Fibroblast of peridontal ligament (primary cell): ENCODE measurements at regions not wholly inside any gene's neighbourhood (a gene's known extent, or its start where the extent isn't known, plus 50 kb on each side); places are given as distances from the start of the nearest gene placed in this dataset.
"Not testable (repeated sequence)": the region's sequence is repeated elsewhere in the genome, so short reads cannot be mapped to it uniquely, and the experiment has no call there.

Experiments used
- DNase-seq: peaks from one replicate; pipeline ENCODE4 v3.0.0-alpha.2; 2010; ENCODE audit errors: extremely low read depth

GRCh38 chr11:98307827-98308491 is 712.8 kb upstream of the CNTN5 start:
- no peak for DNase-seq

DNA sequence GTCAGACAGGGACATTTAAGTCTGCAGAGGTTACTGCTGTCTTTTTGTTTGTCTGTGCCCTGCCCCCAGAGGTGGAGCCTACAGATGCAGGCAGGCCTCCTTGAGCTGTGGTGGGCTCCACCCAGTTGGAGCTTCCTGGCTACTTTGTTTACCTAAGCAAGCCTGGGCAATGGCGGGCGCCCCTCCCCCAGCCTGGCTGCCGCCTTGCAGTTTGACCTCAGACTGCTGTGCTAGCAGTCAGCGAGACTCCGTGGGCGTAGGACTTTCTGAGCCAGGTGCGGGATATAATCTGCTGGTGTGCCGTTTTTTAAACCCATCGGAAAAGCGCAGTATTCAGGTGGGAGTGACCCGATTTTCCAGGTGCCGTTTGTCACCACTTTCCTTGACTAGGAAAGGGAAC is 690.4 kb upstream of the CNTN5 start:
- not testable (repeated sequence) for DNase-seq

DNA sequence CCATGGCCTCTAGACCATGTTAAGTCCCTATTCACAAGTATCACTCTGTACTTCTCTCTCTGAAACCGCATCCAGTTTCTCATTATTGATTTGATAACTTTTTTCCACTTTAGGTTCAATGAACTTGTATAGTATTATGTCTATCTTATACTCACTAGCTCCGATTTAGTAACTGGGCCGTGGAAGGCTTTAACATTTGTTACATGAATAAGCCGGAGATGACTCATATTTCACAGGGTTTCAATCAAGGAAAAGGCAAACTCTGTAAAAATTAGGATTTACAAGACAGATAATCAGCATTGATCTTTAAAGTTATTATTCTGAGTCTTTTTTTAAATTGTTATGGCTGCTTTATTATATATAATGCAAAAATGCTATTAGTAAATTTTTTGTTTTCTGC is 662.2 kb upstream of the CNTN5 start:
- DNase-seq: no peak

DNA sequence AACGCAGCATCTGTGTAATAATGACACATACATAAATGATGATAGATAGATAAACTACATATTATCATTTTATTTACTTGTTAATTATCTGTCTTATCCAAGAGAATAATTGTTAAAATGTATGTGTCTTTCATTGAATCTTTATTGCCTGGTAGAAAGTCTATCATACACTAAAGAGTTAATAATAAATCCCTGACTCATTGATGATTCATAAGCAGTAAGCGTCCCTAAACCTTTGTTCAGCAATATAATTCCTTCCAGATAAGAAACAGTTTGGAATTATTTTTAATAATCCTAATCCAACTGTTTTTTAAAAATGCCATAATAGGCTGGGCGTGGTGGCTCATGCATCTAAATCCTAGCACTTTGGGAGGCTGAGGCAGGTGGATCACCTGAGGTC is 655.6 kb upstream of the CNTN5 start:
- no peak for DNase-seq

GRCh38 chr11:98365941-98366340 is 654.8 kb upstream of the CNTN5 start:
- DNase-seq: no peak

GRCh38 chr11:98390391-98390790 is 630.4 kb upstream of the CNTN5 start:
- no peak for DNase-seq

DNA sequence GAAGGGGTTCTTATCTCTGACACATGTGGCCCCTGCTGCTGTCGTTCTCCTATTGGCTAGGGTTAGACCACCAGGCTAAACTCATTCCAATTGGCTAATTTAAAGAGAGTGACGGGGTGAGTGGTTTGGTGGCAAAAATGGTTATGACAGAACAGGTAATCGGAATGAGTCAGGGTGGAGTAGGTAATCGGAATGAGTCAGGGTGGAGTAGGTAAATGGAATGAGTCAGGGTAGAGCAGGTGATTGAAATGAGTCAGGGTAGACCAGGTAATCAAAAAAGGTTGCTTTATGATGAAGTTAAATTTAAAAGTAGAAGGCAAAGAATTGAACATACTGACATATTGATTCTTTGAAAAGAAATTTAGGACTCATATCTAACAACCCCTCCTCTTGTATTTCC is 626.2 kb upstream of the CNTN5 start:
- not testable (repeated sequence) for DNase-seq

DNA sequence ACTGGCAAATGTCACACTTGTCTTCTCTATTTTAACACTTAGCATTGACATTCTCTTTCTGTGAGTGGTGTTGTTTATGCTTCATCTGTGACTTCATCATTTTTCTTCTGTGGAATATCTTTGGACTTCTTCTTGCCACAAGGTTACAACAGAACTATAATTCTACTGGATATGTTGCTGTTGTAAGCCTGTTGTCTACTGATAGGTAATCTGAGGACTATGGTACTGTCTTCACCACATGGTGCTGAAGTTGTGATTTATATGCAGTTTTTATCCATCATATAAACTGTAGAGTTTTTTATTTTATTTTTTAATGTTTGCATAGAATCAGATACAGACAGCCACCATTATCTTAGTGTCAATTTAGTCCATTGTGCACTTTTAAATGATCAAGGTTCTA is 622.2 kb upstream of the CNTN5 start:
- no peak for DNase-seq

DNA sequence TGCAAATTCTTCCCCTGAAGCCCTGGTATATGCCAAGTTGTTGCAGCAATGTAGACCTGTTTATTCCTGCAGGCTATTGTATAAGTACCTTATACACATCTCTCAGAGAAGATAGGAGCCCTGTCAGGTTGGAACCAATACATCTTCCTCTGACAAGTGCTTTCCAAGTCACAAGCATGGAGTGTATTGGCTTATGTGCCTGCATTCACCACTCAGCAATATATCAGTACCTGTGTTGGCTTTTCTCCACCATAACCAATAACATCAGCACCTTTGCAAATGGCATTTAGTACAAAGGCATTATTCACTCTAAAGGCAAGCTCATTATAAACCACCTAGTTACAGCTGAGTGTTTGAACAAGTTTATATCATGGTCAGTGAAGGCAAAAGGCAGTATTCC is 611.7 kb upstream of the CNTN5 start:
- DNase-seq: no peak

- DNase-seq: no peak
These were observed 609.0 kb upstream of the CNTN5 start for GRCh38 chr11:98411777-98412176.

DNA sequence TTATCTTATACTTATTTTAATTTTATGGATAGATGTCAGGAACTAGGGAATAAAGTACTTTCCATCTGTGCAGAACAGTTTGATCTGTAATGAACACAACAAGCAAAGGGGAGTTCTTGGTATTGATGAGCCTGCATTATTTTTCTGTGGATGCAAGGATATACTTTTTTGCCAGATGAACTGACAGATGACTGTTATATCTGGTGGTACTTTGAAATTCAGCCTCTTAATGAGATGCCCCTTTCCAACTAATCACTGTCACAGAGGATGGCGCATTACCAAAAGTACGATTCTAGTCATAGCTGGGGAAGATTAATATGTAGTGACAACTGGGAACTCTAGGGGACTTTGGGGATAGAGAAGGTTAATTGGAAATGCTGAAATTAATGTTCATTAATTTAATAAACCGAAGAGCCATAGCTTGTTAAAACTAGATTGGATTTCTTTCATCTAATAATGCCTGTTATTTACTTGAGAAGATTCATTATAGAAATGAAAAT is 603.4 kb upstream of the CNTN5 start:
- DNase-seq: no peak

- DNase-seq: no peak
These were observed 596.8 kb upstream of the CNTN5 start for GRCh38 chr11:98423933-98424332.

GRCh38 chr11:98424773-98425172 is 596.0 kb upstream of the CNTN5 start:
- not testable (repeated sequence) for DNase-seq

GRCh38 chr11:98431463-98432359 is 589.0 kb upstream of the CNTN5 start:
- DNase-seq: no peak

GRCh38 chr11:98434296-98434695 is 586.5 kb upstream of the CNTN5 start:
- DNase-seq: no peak

DNA sequence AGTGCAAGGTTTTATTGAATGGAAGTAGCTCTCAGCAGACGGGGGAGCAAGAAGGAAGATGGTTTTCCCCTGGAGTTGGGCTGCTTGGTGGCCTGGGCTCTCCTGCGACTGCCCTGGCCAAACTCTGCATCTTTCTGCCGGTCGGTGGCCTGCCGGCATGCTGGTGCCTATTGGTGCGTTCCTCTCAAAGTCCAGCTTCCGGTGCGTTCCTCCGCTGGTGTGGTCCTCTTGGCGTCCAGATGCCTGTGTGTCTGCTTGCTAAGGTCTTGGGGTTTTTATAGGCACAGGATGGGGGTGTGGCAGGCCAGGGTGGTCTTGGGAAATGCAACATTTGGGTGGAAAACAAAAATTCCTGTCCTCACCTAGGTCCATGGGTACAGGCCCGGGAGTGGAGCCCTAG is 567.4 kb upstream of the CNTN5 start:
- DNase-seq: no peak

DNA sequence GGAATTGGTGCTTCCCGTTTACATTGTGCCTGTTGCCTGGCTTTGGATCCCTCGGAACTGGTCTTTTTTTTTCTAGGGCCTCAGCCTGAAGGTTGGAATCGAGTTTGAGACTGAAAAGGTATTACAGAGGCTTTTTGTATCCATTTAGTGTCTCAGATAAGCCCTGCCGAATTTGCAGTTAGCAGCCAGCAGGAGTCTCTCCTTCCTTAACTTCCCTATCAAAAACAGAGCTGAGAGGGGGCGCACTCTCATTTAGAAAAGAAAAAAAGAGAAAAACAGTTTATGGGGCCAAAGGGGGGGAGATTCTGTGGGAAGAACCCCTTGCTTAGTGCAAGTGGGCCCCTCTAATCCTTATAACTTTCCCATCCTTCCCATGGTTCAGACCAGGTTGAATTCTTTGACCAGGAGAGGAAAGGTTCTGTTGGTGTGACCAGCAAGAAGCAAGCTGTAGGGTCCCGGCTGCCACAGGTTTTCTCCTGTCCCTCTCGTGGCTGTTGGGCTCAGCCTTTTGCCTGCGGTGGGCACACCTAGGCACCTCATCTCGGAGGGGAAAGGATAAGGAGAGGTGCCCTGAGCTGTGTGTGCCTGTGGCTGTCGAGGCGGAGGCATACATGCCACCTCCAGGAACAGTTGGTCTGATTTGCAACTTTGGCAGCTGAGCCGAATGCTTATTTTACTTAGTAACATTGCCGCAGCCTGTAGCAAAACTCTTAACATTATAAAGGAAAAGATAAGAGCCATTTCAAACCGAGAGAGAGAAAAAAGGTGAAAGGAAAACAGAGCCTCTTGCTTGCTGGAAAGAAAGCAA is 565.0 kb upstream of the CNTN5 start:
- no peak for DNase-seq

DNA sequence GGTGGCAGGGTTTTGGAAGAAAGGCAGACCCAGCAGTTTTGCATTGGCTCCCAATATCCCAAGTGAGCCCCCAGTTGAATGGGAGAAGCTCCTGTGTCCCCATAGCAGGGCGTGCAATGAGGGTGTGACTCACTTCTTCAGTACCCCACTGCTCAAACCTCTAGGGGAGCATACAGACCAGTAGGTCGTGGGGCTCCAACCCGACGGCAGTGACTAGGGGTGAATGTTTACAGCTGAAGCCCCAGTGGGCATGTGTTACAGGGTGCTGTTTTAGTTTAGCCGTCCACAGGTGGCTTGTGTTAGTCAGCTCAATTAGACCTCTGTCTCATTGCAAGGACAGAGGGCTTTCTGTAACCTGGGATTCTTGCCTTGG is 564.5 kb upstream of the CNTN5 start:
- no peak for DNase-seq

DNA sequence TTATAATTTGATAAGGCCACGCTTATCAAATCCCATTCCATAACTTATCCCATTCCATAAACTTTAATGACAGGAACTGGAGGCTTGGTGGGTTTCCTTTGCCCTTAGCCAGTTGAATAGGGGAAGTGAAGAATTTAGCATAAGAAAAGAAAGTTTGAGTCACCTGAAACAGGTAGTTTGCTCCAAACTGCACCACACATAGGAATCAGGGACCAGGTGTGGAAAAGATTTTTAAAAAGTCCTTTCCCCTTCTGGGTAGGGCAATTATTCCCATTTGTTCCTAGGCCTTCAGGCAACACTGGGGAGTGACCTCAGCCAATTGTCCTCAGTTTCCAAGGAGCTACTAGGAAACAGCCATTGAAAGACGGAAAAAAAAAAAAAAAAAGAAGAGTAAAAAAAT is 525.7 kb upstream of the CNTN5 start:
- no peak for DNase-seq

DNA sequence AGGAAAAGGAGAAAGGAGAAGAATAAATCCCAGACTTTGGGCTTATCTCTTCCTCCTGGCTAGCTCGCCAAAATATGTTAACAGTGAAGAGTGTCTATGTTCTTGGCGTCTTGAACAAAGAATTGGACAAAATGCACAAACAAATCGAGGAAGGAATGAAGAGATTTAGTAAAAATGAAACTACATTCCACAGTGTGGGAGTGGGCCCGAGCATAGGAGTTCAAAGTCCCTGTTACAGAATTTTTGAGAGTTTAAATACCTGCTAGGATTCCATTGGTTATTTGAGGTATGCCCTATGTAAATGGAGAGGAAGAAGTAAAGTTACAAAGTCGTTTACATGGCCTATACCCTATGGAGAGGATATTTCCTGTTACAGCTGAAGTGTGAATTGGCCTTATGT is 525.1 kb upstream of the CNTN5 start:
- no peak for DNase-seq

DNA sequence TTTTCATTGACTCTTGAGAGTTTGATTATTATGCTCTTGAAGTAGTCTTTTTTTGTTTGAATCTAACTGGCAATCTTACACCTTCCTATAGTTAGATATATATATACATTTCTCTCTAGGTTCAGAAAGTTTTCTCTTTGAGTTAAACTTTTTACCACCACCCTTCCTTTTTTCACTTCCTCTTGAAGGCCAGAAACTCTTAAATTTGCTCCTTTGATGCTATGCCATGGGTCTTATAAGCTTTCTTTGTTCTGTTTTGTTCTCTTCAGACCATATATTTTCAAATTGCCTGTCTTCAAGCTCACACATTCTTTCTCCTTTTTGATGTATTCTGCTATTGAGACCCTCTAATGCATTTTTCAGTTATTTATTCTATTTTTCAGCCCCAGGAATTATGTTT is 513.5 kb upstream of the CNTN5 start:
- DNase-seq: no peak

DNA sequence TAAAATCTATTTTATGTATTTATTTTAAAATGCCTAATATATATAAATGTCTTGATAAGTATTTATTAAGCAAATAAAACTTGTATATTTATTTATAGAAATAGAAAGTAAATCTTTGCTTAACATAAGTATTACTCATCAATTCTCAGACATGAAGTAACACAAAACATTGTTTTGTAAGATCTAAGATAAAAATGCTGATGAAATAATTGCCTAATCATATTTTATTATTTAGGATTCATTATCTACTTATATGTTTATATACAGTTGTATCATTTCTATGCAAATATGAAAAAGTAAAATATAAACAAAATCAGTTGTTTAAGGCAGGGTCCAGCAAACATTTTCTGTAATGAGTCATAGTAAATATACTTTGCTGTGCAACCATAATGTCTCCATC is 507.8 kb upstream of the CNTN5 start:
- DNase-seq: no peak
